Left cardiac atrium (tissue), 4 donors: ENCODE measurements at regions not wholly inside any gene's neighbourhood (a gene's known extent, or its start where the extent isn't known, plus 50 kb on each side); places are given as distances from the start of the nearest gene placed in this dataset.
A peak's percentile ranks its signal among the peaks of the same experiment; 100 is the strongest.

Experiments
- ATAC-seq, 2 donors: fragments of 200-7000 bp; cut with Tn5 transposase; one replicate each; pipeline ENCODE4 v1.9.1; 2020; ENCODE audit warnings: mild to moderate bottlenecking in 2 of 2, moderate library complexity in 2 of 2
- DNase-seq: peaks from one replicate; pipeline ENCODE4 v3.0.0-alpha.2; 2020
- intact Hi-C, 2 donors: fragments of 100-400 bp; cut with DNase I; formaldehyde crosslinking; loops; one replicate each; pipeline versions ENCODE4 v1.14.1 to v1.15.1; 2022 to 2023
- donor health status: DM: no; HTN: yes; CAD: no.
- donor health status: DM: no; HTN: yes; CAD: no; lungs with severe emphysema.
- donor health status: DM: yes; HTN: yes; CAD: no.
- donor health status: Dilated cardiomyopathy.

- ATAC-seq (no peak), DNase-seq (no peak)
- intact Hi-C loops = no loop called here
Observed at GRCh38 chr6:121993362-121993761, 406.1 kb upstream of the HSF2 start.

GRCh38 chr6:121994919-121995318 is 404.5 kb upstream of the HSF2 start:
- DNase-seq = no peak
- intact Hi-C loops = no loop called here
- ATAC-seq = no peak

- DNase-seq (no peak), ATAC-seq (no peak)
- intact Hi-C loops = no loop called here
Observed at GRCh38 chr6:121998631-121999030, 400.8 kb upstream of the HSF2 start.

DNA sequence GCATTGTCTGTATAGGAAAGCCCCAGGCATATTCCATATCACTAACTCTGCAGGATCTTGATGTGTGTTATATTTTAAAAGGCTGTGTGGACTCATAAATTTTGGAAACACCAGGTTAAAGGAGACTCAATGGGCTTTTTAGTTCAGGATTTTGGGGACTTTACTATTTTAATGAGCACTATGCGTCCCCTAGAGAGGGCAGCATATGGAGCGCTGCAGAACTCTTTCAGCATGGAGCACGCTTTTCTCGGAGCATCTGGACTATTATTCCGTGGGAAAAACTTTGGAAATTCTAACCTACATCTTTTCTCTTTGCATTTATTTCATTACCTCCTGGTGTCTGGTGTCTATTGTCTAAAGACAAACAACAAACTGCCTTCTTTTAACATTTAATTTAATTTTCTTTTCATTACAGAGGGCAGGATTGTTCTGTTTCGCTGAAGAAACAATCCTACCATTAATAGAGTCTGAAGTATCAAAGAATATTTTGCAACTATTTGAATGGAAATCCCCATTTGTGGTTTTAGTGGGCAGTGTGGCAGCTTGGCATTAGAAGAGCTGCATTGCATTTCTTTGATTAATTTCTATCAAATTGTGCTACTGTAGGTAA is 399.9 kb upstream of the HSF2 start:
- intact Hi-C loops = no loop called here
- ATAC-seq = no peak

GRCh38 chr6:122005661-122006060 is 393.8 kb upstream of the HSF2 start:
- DNase-seq (no peak), ATAC-seq (no peak)
- intact Hi-C loops = no loop called here

More for the DNA sequence above, 399.9 kb upstream of the HSF2 start:
- no peak for DNase-seq

DNA sequence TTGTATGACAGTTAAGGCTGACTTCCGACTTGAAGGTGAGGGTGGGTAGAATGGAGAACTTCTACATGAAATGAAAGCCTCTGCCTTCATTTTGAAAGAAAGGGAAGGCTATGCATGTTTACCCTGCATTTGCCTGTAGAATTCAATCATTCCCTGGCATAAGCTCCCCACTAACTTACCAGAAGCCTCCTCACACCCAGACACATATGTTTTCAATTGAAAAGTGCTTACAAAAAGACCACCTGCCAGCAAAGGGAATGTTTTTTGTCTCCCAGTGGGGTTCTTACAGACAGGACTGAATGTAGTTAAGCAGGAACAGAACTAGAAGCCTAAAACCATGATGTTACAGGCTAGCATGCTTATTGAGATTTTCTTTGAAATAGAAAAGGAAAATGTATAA is 392.1 kb upstream of the HSF2 start:
- intact Hi-C loops = no loop called here
- ATAC-seq (no peak), DNase-seq (no peak)

DNA sequence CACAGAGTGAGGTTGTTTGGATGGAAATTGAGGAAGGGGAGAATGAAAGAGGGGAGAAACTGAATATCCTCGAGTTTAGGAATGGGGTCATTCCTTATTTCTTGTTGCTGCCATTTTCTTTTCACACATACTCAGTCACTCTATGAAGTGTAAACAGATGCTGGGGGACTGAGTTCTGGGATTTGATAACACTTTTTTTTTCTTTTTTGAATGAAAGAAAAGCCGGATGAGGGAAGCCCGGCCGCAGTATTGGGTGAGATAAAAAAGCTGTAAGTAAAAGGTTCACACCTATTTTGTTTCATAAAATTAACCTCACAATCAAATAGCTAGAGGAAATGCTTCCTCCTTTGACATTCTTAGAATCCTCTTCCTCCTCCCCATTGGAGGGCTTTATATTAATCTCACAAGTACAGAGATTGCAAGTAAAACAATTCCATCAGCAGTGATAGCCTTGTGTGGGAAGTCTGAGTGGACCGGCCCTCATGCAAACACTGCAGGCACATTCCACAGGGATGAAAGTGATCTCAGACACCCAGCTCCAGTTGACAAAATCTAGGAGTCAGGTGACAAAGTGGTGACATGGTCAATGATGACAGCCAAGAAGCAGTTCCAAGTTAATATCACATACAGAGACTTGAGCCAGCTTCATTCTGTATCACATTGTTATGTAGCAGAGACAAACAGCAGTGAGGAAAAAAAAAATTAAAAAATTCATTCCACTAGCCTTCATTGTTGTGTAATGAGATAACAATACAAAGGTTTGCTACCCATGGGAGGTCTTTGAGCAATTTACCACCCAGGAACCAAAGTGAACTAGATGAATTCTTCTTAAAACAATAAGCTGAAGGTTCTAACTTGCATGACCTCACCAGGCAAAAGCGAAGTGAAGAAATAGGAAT is 391.1 kb upstream of the HSF2 start:
- peak; percentile 96 to 97 for ATAC-seq
- peak; percentile 31 for DNase-seq
- intact Hi-C loops = no loop called here

GRCh38 chr6:122009000-122009350 is 390.5 kb upstream of the HSF2 start:
- ATAC-seq (no peak), DNase-seq (no peak)
- intact Hi-C loops = no loop called here

DNA sequence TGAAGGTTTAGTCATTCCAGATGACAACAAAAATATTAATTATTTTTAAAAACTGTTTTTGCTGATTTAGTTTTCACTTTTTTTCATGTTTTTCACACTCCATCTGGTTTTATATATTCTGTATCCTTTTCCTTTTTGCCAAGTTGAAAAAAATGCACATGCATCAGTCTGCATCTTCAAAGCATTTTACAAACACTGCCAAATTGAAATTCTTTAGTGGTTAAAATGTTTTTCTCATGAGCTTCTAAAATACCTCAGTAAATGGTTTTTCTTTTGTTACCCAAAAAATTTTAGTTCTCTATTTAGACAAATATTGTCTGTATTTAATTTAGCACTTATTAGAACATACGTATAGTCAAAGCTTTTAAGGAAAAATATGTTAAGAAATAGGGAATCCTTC is 386.9 kb upstream of the HSF2 start:
- intact Hi-C loops = no loop called here
- no peak for ATAC-seq
- no peak for DNase-seq

- DNase-seq (no peak), ATAC-seq (no peak)
- intact Hi-C loops = no loop called here
Observed at GRCh38 chr6:122014961-122015360, 384.5 kb upstream of the HSF2 start.

GRCh38 chr6:122020588-122021264 is 378.7 kb upstream of the HSF2 start:
- intact Hi-C loops = no loop called here
- DNase-seq = no peak
- ATAC-seq = no peak

DNA sequence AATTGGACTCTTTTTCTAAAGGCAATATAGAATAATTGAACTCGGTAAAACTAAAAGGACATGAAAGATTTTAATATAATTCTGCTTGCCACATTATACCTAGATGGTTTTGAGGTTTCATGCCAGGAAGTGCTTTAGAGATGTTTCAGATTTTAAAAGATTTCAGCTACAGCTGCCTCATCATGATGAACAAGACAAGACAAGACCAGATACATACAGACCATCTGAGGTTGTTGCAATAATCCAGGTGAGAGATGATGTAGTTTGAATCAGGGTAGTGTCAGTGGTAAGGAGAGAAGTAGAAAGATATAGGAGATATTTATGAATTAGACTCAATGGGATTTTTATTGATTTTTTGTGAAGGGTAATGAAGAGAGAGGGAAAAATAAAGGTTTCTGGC is 374.3 kb upstream of the HSF2 start:
- intact Hi-C loops = no loop called here
- DNase-seq = no peak
- no peak for ATAC-seq

DNA sequence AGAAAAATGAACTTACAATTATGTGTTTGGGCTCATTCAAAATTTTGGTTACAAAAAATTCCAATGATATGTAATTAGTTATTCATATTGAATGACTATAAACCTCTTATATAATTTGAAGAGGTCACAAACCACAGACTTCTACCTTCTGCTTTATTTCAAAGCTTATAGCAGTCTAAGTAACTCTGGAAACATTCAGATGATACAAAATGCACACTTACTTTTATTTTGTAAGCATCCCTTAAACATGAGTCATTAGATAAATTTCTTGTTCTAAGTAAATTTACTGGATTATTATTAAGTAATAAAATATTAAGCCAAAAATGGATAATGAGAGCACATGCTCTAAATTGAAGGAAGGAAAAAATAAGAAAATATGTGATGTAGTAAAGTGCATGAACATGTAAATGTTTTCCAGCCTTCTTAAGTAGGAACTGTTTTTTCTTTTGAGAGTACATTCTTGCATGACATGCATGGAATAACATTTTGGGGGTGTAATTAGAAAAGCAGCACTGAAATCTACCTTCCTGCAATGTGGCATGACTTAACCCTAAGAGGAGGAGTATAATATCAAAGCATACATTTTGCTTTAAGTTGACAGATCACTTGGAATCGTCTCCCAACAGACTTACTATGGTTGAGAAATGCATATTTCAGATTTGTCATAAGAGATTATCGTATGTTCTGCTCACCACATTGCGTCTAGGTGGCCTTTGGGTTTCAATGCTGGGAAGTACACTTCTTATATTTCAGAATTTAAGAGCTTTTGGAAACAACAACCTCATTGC is 372.7 kb upstream of the HSF2 start:
- DNase-seq (no peak), ATAC-seq (no peak)
- intact Hi-C loops = no loop called here

DNA sequence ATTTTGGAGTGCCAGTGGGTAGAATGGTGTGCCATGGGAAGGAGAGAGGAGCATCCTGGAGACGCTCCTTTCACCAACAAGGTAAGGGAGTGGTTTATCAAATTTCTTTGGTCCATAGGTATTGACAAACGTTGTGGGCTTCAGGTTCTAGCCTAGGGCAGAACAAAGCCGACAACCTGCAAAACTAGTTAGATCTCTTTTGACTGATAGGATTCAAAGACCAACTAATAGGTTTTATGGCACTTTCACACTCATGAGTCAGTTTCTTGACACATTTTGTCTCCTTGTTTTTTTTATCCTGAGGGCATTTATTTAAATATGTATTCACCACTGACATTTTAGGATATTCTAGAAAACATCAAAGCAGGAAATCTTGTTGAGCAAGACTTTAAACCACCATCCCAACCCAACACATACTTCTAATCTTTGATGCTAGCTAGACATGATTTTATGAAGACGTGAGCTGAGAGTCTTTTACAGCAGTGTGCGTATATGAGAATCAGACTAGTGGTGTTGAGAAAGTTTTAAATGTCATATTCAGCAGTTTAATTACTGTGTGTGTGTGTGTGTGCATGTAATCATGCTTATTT is 370.4 kb upstream of the HSF2 start:
- intact Hi-C loops = no loop called here
- DNase-seq (no peak), ATAC-seq (no peak)

- DNase-seq = no peak
- intact Hi-C loops = loop anchor here (1.0 to 5.0 kb wide), 3 partner anchors 186 to 603 kb away; no protein-coding TSS in a partner anchor
- ATAC-seq = peak; percentile 84 to 89
Observed at GRCh38 chr6:122033564-122034181, 365.8 kb upstream of the HSF2 start.

GRCh38 chr6:122035173-122035572 is 364.3 kb upstream of the HSF2 start:
- intact Hi-C loops = no loop called here
- DNase-seq (no peak), ATAC-seq (no peak)

DNA sequence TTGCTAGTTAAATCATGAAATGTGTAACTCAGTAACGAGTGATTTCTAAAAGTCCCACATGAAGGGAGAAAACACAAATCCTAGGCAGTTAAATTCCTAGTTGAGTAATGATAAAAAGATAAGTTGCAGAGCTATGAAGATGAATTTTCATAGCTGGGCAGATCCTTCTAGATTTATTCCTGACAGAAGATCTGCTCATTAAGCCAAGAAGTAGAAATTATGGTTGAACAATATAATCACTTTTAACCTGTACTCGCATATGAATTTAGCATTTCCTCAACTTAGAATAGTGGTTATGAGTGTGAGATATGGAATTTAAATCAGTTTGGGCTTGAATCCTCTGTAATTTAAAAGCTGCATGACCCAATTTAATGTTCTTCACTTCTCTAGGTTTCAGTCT is 359.2 kb upstream of the HSF2 start:
- DNase-seq (no peak), ATAC-seq (no peak)
- intact Hi-C loops = loop anchor here in 1 of 2 donors (5.0 kb wide), 1 partner anchor 142 kb away; no protein-coding TSS in a partner anchor

- DNase-seq (no peak), ATAC-seq (no peak)
- intact Hi-C loops = loop anchor here in 1 of 2 donors (5.0 kb wide), 1 partner anchor 140 kb away; no protein-coding TSS in a partner anchor
Observed at GRCh38 chr6:122042380-122042779, 357.1 kb upstream of the HSF2 start.
